IMR-90 (cell line): ENCODE measurements at regions not wholly inside any gene's neighbourhood (a gene's known extent, or its start where the extent isn't known, plus 50 kb on each side); places are given as distances from the start of the nearest gene placed in this dataset.

Source experiments
- ATAC-seq: fragments of 200-7000 bp; cut with Tn5 transposase; 2 replicates; pipeline ENCODE4 v1.9.1; 2020; ENCODE audit warnings: low read depth, mild to moderate bottlenecking, moderate library complexity
- BruUV-seq: library from RNA; stranded (reverse); fragments of 400-500 nt; replicated peaks from 2 replicates; lab custom pipeline; 2021; lab: Mats Ljungman, UMichigan
- CTCF ChIA-PET: fragments of 300-600 bp; formaldehyde crosslinking; extraction: SDS; loops from one replicate; lab custom pipeline; 2021; ENCODE audit warnings: antibody characterized with exemption; lab: Yijun Ruan, JAX
- POLR2A ChIA-PET: fragments of 300-600 bp; sonication (Branson Sonifier 250); formaldehyde crosslinking; loops from one replicate; lab custom pipeline; 2022; ENCODE audit warnings: antibody characterized with exemption; ENCODE audit not compliant: unreplicated experiment; lab: Charles Lee
- DNase-seq: peaks from one replicate; pipeline ENCODE4 v3.0.0; 2013
- H2AFZ ChIP-seq: replicated peaks from 2 replicates; pipeline ENCODE3; 2013; ENCODE audit warnings: low read length, mild to moderate bottlenecking; ENCODE audit not compliant: poor library complexity
- H2AK5ac ChIP-seq: 2 replicates; pipeline ENCODE4 v1.6.1; 2013; ENCODE audit warnings: low read depth, low read length, inconsistent platforms
- H2AK9ac ChIP-seq: replicated peaks from 2 replicates; pipeline ENCODE3; 2013; ENCODE audit warnings: mild to moderate bottlenecking, low read depth, low read length, moderate library complexity; ENCODE audit not compliant: poor library complexity
- H2BK120ac ChIP-seq: 2 replicates; pipeline ENCODE4 v1.6.1; 2013; ENCODE audit warnings: low read depth, low read length, inconsistent platforms
- H2BK15ac ChIP-seq: 3 replicates; pipeline ENCODE4 v1.6.1; 2013; ENCODE audit warnings: low read depth, low read length, inconsistent platforms
- H2BK20ac ChIP-seq: 2 replicates; pipeline ENCODE4 v1.6.1; 2013; ENCODE audit warnings: low read depth, mild to moderate bottlenecking, inconsistent platforms, low read length, moderate library complexity
- H2BK5ac ChIP-seq: 2 replicates; pipeline ENCODE4 v1.6.1; 2013; ENCODE audit warnings: mild to moderate bottlenecking, low read depth, low read length, inconsistent platforms; ENCODE audit not compliant: poor library complexity, severe bottlenecking
- H3K14ac ChIP-seq: replicated peaks from 2 replicates; pipeline ENCODE4 v1.6.1; 2013; ENCODE audit warnings: low read depth, low read length, inconsistent platforms
- H3K18ac ChIP-seq: 2 replicates; pipeline ENCODE4 v1.6.1; 2013; ENCODE audit warnings: low read depth, low read length, control low read depth
- H3K23ac ChIP-seq: 2 replicates; pipeline ENCODE4 v1.6.1; 2013; ENCODE audit warnings: low read depth, low read length, inconsistent platforms
- H3K27ac ChIP-seq: 2 replicates; pipeline ENCODE4 v1.5.1; 2013; ENCODE audit warnings: mild to moderate bottlenecking, control low read depth, low read length; ENCODE audit not compliant: insufficient read depth
- H3K27me3 ChIP-seq: 2 replicates; pipeline ENCODE4 v1.6.1; 2013; ENCODE audit warnings: low read length; ENCODE audit not compliant: control insufficient read depth, insufficient read depth
- H3K36me3 ChIP-seq: 2 replicates; pipeline ENCODE4 v1.6.1; 2013; ENCODE audit warnings: low read length, mixed read lengths; ENCODE audit not compliant: control insufficient read depth, insufficient read depth
- H3K4ac ChIP-seq: 2 replicates; pipeline ENCODE4 v1.6.1; 2013; ENCODE audit warnings: low read depth, low read length, inconsistent platforms
- H3K4me1 ChIP-seq: 2 replicates; pipeline ENCODE4 v1.6.1; 2013; ENCODE audit warnings: low read length, mixed read lengths; ENCODE audit not compliant: control insufficient read depth, insufficient read depth
- H3K4me2 ChIP-seq: 2 replicates; pipeline ENCODE4 v1.6.1; 2013; ENCODE audit warnings: low read depth, mild to moderate bottlenecking, control low read depth, low read length, moderate library complexity
- H3K4me3 ChIP-seq: 2 replicates; pipeline ENCODE4 v1.5.1; 2013; ENCODE audit warnings: low read depth, mild to moderate bottlenecking, control low read depth, low read length, moderate library complexity; ENCODE audit not compliant: insufficient read depth
- H3K56ac ChIP-seq: 2 replicates; pipeline ENCODE4 v1.6.1; 2013; ENCODE audit warnings: low read length, inconsistent platforms; ENCODE audit not compliant: insufficient read depth; ENCODE audit errors: extremely low read depth
- H3K79me1 ChIP-seq, 2 experiments: 2 replicates each; pipeline ENCODE4 v1.6.1; 2013; ENCODE audit warnings: low read length in 2 of 2, inconsistent platforms in 1 of 2, low read depth in 1 of 2
- H3K9ac ChIP-seq: 2 replicates; pipeline ENCODE4 v1.6.1; 2013; ENCODE audit warnings: low read depth, low read length, control low read depth
- H3K9me1 ChIP-seq: 2 replicates; pipeline ENCODE4 v1.6.1; 2013; ENCODE audit warnings: low read length, inconsistent platforms; ENCODE audit not compliant: insufficient read depth
- H3K9me3 ChIP-seq: 2 replicates; pipeline ENCODE4 v1.6.1; 2013; ENCODE audit warnings: low read length; ENCODE audit not compliant: control insufficient read depth, insufficient read depth
- H4K20me1 ChIP-seq: 2 replicates; pipeline ENCODE4 v1.6.1; 2013; ENCODE audit warnings: low read length, inconsistent platforms; ENCODE audit not compliant: insufficient read depth
- H4K5ac ChIP-seq: 2 replicates; pipeline ENCODE4 v1.6.1; 2013; ENCODE audit warnings: mild to moderate bottlenecking, low read depth, low read length, control low read depth
- H4K8ac ChIP-seq, 2 experiments: 2 replicates each; pipeline ENCODE4 v1.6.1; 2013; ENCODE audit warnings: low read depth in 2 of 2, low read length in 2 of 2, control low read depth in 1 of 2, inconsistent platforms in 1 of 2
- H4K91ac ChIP-seq: 2 replicates; pipeline ENCODE4 v1.6.1; 2013; ENCODE audit warnings: low read depth, low read length, inconsistent platforms; ENCODE audit not compliant: insufficient read depth
- CEBPB ChIP-seq: IDR thresholded peaks from 2 replicates; pipeline ENCODE4 v1.6.1; 2012; ENCODE audit warnings: low read depth, low read length, improper control_type of control experiment
- CHD1 ChIP-seq: IDR thresholded peaks from 2 replicates; pipeline ENCODE4 v1.6.1; 2012; ENCODE audit warnings: low read depth, low read length, improper control_type of control experiment
- FOS ChIP-seq: fragments of 150-350 bp; IDR thresholded peaks from 2 replicates; pipeline ENCODE4 v1.6.1; 2016; ENCODE audit warnings: low read depth, low read length
- MAZ ChIP-seq: IDR thresholded peaks from 2 replicates; pipeline ENCODE4 v1.6.1; 2012; ENCODE audit warnings: low read depth, mild to moderate bottlenecking, low read length, improper control_type of control experiment, moderate library complexity, borderline replicate concordance
- NFE2L2 ChIP-seq: fragments of 150-350 bp; IDR thresholded peaks from 2 replicates; pipeline ENCODE4 v1.6.1; 2016; ENCODE audit warnings: low read depth, mild to moderate bottlenecking, low read length
- POLR2A ChIP-seq: IDR thresholded peaks from 2 replicates; pipeline ENCODE4 v1.6.1; 2012; ENCODE audit warnings: mild to moderate bottlenecking, low read depth, low read length
- RAD21 ChIP-seq: IDR thresholded peaks from 2 replicates; pipeline ENCODE4 v1.6.1; 2012; ENCODE audit warnings: low read length, improper control_type of control experiment
- RCOR1 ChIP-seq: IDR thresholded peaks from 2 replicates; pipeline ENCODE4 v1.6.1; 2012; ENCODE audit warnings: mild to moderate bottlenecking, low read length, improper control_type of control experiment; ENCODE audit not compliant: insufficient replicate concordance
- SMC3 ChIP-seq: fragments of 150-350 bp; IDR thresholded peaks from 2 replicates; pipeline ENCODE4 v1.6.1; 2016; ENCODE audit warnings: low read depth, mild to moderate bottlenecking, antibody characterized with exemption, low read length, moderate library complexity
- WGBS, 2 experiments: methylation state at CpG; one replicate each; pipeline versions ENCODE4 v1.1.5 to v1.1.7; 2013; ENCODE audit warnings: missing lambda C conversion rate in 2 of 2; ENCODE audit not compliant: insufficient read length in 1 of 2; ENCODE audit errors: extremely low coverage in 2 of 2; 5-methylcytosine and 5-hydroxymethylcytosine counted together
- dilution Hi-C: fragments of 300-500 bp; cut with HindIII; formaldehyde crosslinking; loops from one replicate; pipeline ENCODE4 v1.14.3; 2018; ENCODE audit warnings: low sequenced_read_pairs; ENCODE audit not compliant: unreplicated experiment
- in situ Hi-C: fragments of 300-500 bp; cut with MboI; formaldehyde crosslinking; loops from 3 replicates; pipeline ENCODE4 v1.14.3; 2019; ENCODE audit warnings: low sequenced_read_pairs, inconsistent platforms, mixed read lengths
- intact Hi-C: fragments of 100-400 bp; cut with micrococcal nuclease; formaldehyde crosslinking; loops from 2 replicates; pipeline ENCODE4 v1.10.0; 2022
- TF ChIP-seq, protein P1 (sequence below): fragments of 150-350 bp; IDR thresholded peaks from 2 replicates; pipeline ENCODE4 v1.6.1; 2017; ENCODE audit warnings: mild to moderate bottlenecking, antibody characterized with exemption, low read length, low read depth

GRCh38 chr1:39106801-39107327 is 80.7 kb downstream of the NDUFS5 start:
- in situ Hi-C loops, result no loop called here

More at GRCh38 chr1:39106801-39107327, 80.7 kb downstream of the NDUFS5 start:
- H2BK5ac ChIP-seq, result peak overlapping the region; percentile 93
- DNase-seq, result no peak
- dilution Hi-C loops (no loop called here), intact Hi-C loops (loop anchor here (1.0 to 5.0 kb wide), 3 partner anchors 35 to 304 kb away; no protein-coding TSS in a partner anchor)
- peak overlapping the region; percentile 89 for H3K14ac ChIP-seq
- H3K27me3 ChIP-seq, result no peaks in the 10 kb centered on the region
- H2AK5ac ChIP-seq, result peak overlapping the region; percentile 41
- peak overlapping the region; percentile 97 for H3K27ac ChIP-seq
- no peaks in the 10 kb centered on the region for H3K9me3 ChIP-seq
- H2BK20ac ChIP-seq, result peak overlapping the region; percentile 21; the same call in 1 of the 2 replicates
- H3K9ac ChIP-seq, result peak overlapping the region; percentile 71
- no peak for TF ChIP-seq RCOR1
- TF ChIP-seq MAZ, result no peak
- no peak for TF ChIP-seq CHD1
- TF ChIP-seq POLR2A, result no peak
- no peak for TF ChIP-seq FOS
- no peak for TF ChIP-seq CEBPB
- TF ChIP-seq RAD21, result no peak
- TF ChIP-seq, protein P1, sequence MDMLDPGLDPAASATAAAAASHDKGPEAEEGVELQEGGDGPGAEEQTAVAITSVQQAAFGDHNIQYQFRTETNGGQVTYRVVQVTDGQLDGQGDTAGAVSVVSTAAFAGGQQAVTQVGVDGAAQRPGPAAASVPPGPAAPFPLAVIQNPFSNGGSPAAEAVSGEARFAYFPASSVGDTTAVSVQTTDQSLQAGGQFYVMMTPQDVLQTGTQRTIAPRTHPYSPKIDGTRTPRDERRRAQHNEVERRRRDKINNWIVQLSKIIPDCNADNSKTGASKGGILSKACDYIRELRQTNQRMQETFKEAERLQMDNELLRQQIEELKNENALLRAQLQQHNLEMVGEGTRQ, result no peak
- TF ChIP-seq SMC3, result no peak
- no peak for TF ChIP-seq NFE2L2
- peaks cover 9 to 47% of the 10 kb centered on the region in 2 experiments; a peak in 3 of 4 replicates for H3K79me1 ChIP-seq
- no TSS peak for BruUV-seq
- H4K8ac ChIP-seq, result peak overlapping the region; percentile 49 to 62; a peak in 3 of 4 replicates
- ChIA-PET POLR2A (interaction anchor here (0.6 kb wide), 2 partner anchors 86 to 304 kb away, joined by 3 to 4 read pairs; no protein-coding TSS in a partner anchor), CTCF (interaction anchor here (1.4 to 1.5 kb wide), 2 partner anchors 85 to 432 kb away, joined by 3 read pairs; no protein-coding TSS in a partner anchor)
- H3K4me3 ChIP-seq, result peak overlapping the region; percentile 95
- H2BK120ac ChIP-seq, result peak overlapping the region; percentile 10
- H4K5ac ChIP-seq, result peak overlapping the region; percentile 31
- H2BK15ac ChIP-seq, result 0 out of 3 replicates have a peak overlapping the region, but pooled peaks have one; percentile 4
- peak overlapping the region; percentile 80 for H3K4me2 ChIP-seq
- H3K36me3 ChIP-seq, result no peaks in the 10 kb centered on the region
- peak overlapping the region; percentile 87 for H3K23ac ChIP-seq
- H2AFZ ChIP-seq, result no peak overlapping the region
- peak overlapping the region; percentile 79 for H3K4ac ChIP-seq
- peaks cover 26% of the 10 kb centered on the region for H3K4me1 ChIP-seq
- WGBS, 2 experiments, result no CpG with 5 or more reads among the region's 4 CpGs
- H3K9me1 ChIP-seq, result peaks cover 16% of the 10 kb centered on the region
- peak overlapping the region; percentile 88 for H3K56ac ChIP-seq
- H4K20me1 ChIP-seq, result peaks cover 33% of the 10 kb centered on the region; the same call in 1 of the 2 replicates
- H2AK9ac ChIP-seq, result peak overlapping the region; percentile 11
- peak overlapping the region; percentile 87 for H3K18ac ChIP-seq
- peak overlapping the region; percentile 83 for H4K91ac ChIP-seq
- ATAC-seq, result no peak
